ENCODE measurements at regions not wholly inside any gene's neighbourhood (a gene's known extent, or its start where the extent isn't known, plus 50 kb on each side); places are given as distances from the start of the nearest gene placed in this dataset.
"Not testable (repeated sequence)": the region's sequence is repeated elsewhere in the genome, so short reads cannot be mapped to it uniquely, and the experiment has no call there.

DNA sequence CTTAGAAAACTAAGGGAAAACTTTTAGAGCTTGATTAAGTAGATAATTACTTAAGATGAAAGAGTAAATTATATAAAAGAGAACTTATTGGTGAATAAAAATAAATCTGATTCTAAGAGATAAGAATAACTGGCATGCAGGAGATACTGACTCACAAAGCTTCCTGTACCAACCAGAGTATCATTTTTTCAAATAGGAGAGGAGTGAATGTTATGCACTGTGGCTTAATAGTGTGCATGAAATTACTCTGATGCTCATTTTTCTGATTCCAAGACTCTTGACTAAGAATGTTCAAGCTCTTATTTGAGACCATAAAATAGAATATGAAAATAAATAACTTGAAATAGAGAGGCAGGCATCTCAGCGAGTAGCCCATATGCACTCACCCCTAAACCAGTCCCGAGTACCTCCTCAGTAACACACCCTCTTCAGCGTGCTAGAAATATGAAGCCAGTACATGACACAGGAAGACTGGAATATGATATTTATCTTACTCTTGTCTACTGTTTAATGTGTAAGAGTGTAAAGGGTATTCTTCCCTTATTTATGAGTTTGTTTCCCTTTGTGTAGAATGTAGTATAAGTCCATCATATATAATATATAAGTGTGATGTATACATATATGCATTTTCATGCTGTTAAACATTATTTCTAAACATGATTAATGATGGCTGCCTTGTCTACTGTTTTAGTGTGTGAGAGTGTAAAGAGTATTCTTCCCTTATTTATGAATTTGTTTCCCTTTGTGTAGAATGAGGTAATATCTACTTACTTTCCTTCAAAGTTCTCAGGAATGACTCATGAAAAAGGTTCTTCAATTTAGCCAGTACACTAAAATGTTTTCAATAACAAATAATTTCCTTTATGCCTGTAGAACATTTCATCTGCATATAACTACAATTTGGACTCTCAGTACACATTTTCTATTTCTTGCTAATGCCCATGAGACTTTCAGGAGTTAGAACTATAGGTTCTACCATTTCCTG, 99.2 kb upstream of the PALMD start:
- no peak for DNase-seq

DNA sequence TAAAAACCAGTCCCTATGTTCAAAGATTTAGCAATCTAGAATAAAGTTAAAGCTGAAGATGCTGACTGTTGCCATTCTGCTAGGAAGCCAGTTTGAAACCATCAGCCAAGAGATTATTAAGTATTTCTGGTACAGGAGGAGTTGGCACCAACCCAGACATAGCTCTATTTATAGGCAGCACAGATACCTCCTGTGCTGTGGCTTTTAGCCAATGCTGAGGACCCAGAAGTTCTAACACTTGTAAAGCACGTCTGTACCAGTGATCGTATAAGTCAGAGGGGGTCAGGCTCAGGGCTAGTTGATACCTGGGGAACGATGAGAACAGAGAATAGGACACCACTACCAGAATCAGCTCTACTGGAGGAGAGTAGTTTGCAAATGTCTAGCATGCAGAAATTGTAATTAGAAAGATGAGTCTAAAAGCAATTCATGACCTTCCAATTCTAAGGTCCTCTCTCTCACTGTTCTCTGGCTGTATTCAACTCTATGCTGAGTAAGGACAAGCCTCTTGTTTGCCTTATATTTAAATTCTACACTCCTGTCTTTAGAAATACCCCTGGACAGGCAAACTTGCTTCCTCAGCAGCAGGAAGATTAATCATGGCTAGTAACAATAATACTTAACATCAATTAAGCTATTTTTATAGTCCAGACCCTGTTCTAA, 96.8 kb upstream of the PALMD start:
- DNase-seq: no peak

DNA sequence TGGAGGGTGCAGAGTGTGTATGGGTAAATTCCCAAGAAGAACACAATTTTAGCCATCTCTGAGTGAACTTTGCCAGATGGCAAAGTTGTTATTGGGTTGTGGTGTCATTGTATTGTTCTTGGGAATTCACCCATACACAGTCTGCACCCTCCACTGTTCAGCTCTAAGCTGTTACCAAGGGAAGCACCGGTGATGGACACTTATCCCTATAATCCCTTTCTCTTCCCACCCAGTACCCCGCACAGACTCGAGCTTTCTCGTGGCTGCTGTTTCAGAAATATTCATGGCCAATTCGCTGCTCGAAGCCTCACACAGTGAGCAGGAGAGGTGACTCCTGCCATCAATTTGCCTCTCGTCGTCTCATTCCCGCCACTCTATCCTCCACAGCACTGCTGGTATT, 95.7 kb upstream of the PALMD start:
- DNase-seq: no peak

GRCh38 chr1:99551812-99552614, 93.9 kb upstream of the PALMD start:
- DNase-seq: no peak

DNA sequence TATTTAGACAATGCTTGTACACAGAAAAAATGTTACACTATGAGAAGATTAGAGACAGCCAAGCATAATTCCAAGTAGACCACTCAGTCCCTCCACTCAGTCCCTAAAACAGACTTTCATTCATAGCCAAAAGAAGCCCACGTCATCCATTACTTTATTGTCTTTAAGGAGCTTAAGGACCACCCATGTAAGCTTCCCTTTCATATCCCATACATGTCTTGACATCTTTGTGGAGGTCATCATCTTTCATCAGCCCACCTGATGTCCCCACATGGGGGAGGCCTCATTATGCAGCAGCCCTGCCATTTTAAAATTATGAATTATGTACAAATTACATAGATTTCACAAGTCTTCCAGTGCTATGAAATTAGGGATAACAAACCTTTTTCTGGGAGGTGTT, 92.6 kb upstream of the PALMD start:
- DNase-seq: no peak

GRCh38 chr1:99553819-99554218, 92.1 kb upstream of the PALMD start:
- not testable (repeated sequence) for DNase-seq

GRCh38 chr1:99554727-99555126, 91.2 kb upstream of the PALMD start:
- DNase-seq: no peak

GRCh38 chr1:99557546-99558202, 88.2 kb upstream of the PALMD start:
- DNase-seq: peak; percentile 58

GRCh38 chr1:99559166-99559565, 86.7 kb upstream of the PALMD start:
- DNase-seq: no peak

GRCh38 chr1:99560207-99561040, 85.5 kb upstream of the PALMD start:
- no peak for DNase-seq

DNA sequence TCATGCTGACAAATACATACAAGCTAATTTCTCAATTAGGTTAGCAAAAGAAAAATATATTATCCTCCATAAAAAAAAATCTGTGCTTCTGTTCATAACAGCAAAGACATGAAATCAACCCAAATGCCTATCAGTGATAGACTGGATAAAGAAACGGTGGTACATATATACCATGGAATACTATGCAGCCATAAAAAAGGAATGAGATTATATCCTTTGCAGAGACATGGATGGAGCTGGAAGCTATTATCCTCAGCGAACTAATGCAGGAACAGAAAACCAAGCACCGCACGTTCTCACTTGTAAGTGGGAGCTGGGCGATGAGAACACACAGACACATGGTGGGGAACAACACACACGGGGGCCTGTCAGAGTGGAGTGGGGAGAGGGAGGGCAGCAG, 84.0 kb upstream of the PALMD start:
- no peak for DNase-seq

- DNase-seq: no peak
Observed at GRCh38 chr1:99565606-99566289, 80.2 kb upstream of the PALMD start.

- no peak for DNase-seq
Observed at GRCh38 chr1:99566290-99567021, 79.5 kb upstream of the PALMD start.

- DNase-seq: no peak
Observed at GRCh38 chr1:99570486-99571089, 75.3 kb upstream of the PALMD start.

GRCh38 chr1:99571092-99571734, 74.7 kb upstream of the PALMD start:
- no peak for DNase-seq

- DNase-seq: no peak
Observed at GRCh38 chr1:99573431-99574217, 72.3 kb upstream of the PALMD start.

DNA sequence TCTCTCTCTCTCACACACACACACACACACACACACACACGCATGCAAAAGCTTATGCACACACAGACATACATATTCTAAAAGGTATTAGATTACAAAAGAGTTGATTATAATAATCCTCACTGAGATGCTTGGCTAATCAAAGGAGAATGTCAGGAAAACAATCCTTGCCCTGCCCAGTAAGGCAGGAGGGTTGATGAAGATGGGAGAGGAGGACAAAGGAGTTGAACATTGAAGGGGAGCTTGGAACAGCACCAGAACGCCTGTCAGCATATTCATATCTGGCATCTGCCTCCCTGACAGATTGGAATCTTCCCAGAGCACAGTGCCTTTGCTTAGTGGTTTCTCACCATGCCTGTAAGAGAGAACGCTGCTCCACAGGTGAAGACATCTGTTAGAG, 68.6 kb upstream of the PALMD start:
- DNase-seq: no peak

- no peak for DNase-seq
Observed at GRCh38 chr1:99579691-99580172, 66.2 kb upstream of the PALMD start.

- no peak for DNase-seq
Observed at GRCh38 chr1:99580451-99580850, 65.5 kb upstream of the PALMD start.
